ENCODE measurements at regions not wholly inside any gene's neighbourhood (a gene's known extent, or its start where the extent isn't known, plus 50 kb on each side); places are given as distances from the start of the nearest gene placed in this dataset.

GRCh38 chr4:180060159-180060889 is 2182.9 kb upstream of the TENM3 start:
- TF ChIP-seq POLR2A (IDR thresholded peaks at IDR 0.05): no peak
- no peak for TF ChIP-seq CTCF (IDR thresholded peaks at IDR 0.05)
- Histone ChIP-seq H3K36me3 (no peaks in the 10 kb centered on the region), H3K4me3 (peak overlapping the region in 1 of 12 donors; percentile 58), H3K27ac (no peak overlapping the region), H3K27me3 (peaks cover 4 to 77% (median 26%) of the 10 kb centered on the region in 9 donors), H3K4me1 (peaks cover 0 to 25% (median 8%) of the 10 kb centered on the region in 12 donors), H3K9me3 (no peaks in the 10 kb centered on the region)
- ATAC-seq (no peak), DNase-seq (no peak)
- intact Hi-C loops (cut with DNase I): no loop called here
- 20 to 27% (median 22%) methylated on average over 6 of the region's 6 CpGs for WGBS, 4 donors

GRCh38 chr4:180081072-180081471 is 2162.1 kb upstream of the TENM3 start:
- intact Hi-C loops (cut with DNase I): no loop called here
- Histone ChIP-seq H3K27ac (no peak overlapping the region), H3K36me3 (no peaks in the 10 kb centered on the region), H3K27me3 (no peaks in the 10 kb centered on the region), H3K9me3 (no peaks in the 10 kb centered on the region), H3K4me1 (no peaks in the 10 kb centered on the region), H3K4me3 (no peak overlapping the region)
- no peak for TF ChIP-seq CTCF (IDR thresholded peaks at IDR 0.05)
- TF ChIP-seq POLR2A (IDR thresholded peaks at IDR 0.05): no peak
- ATAC-seq (no peak), DNase-seq (no peak)
- WGBS, 4 donors: 67 to 79% (median 71%) methylated on average over 2 of the region's 2 CpGs

- no peak overlapping the region for H3K27ac ChIP-seq
- H3K27me3 ChIP-seq: no peaks in the 10 kb centered on the region
- intact Hi-C loops (cut with DNase I): no loop called here
- no peak overlapping the region for H3K4me3 ChIP-seq
- no peaks in the 10 kb centered on the region for H3K36me3 ChIP-seq
- H3K4me1 ChIP-seq: no peaks in the 10 kb centered on the region
- DNase-seq (no peak), ATAC-seq (no peak)
- H3K9me3 ChIP-seq: no peaks in the 10 kb centered on the region
- 44 to 60% (median 47%) methylated on average over 4 of the region's 4 CpGs for WGBS, 4 donors
- TF ChIP-seq POLR2A (IDR thresholded peaks at IDR 0.05): no peak
- TF ChIP-seq CTCF (IDR thresholded peaks at IDR 0.05): no peak
These were observed 2158.6 kb upstream of the TENM3 start for GRCh38 chr4:180084561-180084960.

DNA sequence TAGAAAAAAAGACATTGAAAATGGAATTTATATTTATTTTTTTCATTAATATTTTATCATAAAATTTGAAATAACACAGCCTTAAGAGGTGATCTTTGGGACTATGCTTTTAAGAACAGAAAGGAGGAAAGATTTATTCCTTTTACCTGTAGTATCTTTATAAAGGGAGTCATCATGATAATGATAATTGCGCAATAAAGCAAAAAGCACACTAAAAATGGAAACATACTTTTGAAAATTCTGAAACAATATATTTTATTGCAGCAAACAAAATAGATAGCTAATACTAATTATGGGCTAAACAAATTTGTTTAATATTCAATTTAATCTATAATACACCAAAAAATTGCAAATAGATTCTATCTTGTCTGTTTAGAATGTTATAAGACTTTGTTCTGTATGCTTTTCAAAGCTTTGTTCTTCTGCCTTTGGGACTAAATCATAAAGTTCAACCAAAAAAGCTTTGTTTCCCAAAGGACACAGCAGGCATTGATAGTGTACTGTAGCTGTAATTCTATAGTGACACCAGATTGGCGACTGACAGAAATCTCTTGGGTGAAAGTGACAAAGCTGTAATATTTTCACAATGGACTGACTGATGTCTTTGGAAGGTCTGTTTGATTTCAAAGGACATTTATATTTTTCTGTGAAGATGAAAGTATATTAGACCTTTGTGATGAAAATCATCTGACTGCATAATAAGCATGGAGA is 2156.6 kb upstream of the TENM3 start:
- Histone ChIP-seq H3K27ac (no peak overlapping the region), H3K9me3 (no peaks in the 10 kb centered on the region), H3K4me3 (no peak overlapping the region), H3K36me3 (no peaks in the 10 kb centered on the region), H3K4me1 (no peaks in the 10 kb centered on the region), H3K27me3 (no peaks in the 10 kb centered on the region)
- ATAC-seq (no peak), DNase-seq (no peak)
- 0 to 23% (median 10%) methylated on average over 2 of the region's 2 CpGs for WGBS, 4 donors
- no peak for TF ChIP-seq CTCF (IDR thresholded peaks at IDR 0.05)
- TF ChIP-seq POLR2A (IDR thresholded peaks at IDR 0.05): no peak
- intact Hi-C loops (cut with DNase I): no loop called here

Data from heart left ventricle (tissue), 16 donors.